ENCODE measurements at regions not wholly inside any gene's neighbourhood (a gene's known extent, or its start where the extent isn't known, plus 50 kb on each side); places are given as distances from the start of the nearest gene placed in this dataset.

GRCh38 chr2:146913476-146913875 is 931.4 kb upstream of the ACVR2A start:
- H3K36me3 Mint-ChIP-seq: no peaks in the 10 kb centered on the region
- peaks cover 0 to 3% (median 1%) of the 10 kb centered on the region in 6 donors for H3K9me3 Mint-ChIP-seq
- H3K4me1 Mint-ChIP-seq: no peaks in the 10 kb centered on the region
- no peak overlapping the region for H3K27ac Mint-ChIP-seq
- no peaks in the 10 kb centered on the region for H3K27me3 Mint-ChIP-seq (ENCODE audit: low read depth in 3 of 3)
- H3K4me3 Mint-ChIP-seq: no peak overlapping the region
- no peak for DNase-seq

GRCh38 chr2:146912536-146912935 is 932.3 kb upstream of the ACVR2A start:
- H3K4me3 Mint-ChIP-seq: no peak overlapping the region
- H3K9me3 Mint-ChIP-seq: peaks cover 0 to 3% (median 2%) of the 10 kb centered on the region in 6 donors
- H3K27me3 Mint-ChIP-seq (ENCODE audit: low read depth in 3 of 3): no peaks in the 10 kb centered on the region
- no peak for DNase-seq
- no peak overlapping the region for H3K27ac Mint-ChIP-seq
- H3K36me3 Mint-ChIP-seq: no peaks in the 10 kb centered on the region
- no peaks in the 10 kb centered on the region for H3K4me1 Mint-ChIP-seq

- no peaks in the 10 kb centered on the region for H3K4me1 Mint-ChIP-seq
- H3K4me3 Mint-ChIP-seq: no peak overlapping the region
- H3K9me3 Mint-ChIP-seq: peaks cover 0 to 6% (median 2%) of the 10 kb centered on the region in 6 donors
- H3K27ac Mint-ChIP-seq: no peak overlapping the region
- no peaks in the 10 kb centered on the region for H3K27me3 Mint-ChIP-seq (ENCODE audit: low read depth in 3 of 3)
- H3K36me3 Mint-ChIP-seq: no peaks in the 10 kb centered on the region
- DNase-seq: no peak
Measured at GRCh38 chr2:146908776-146909175, 936.1 kb upstream of the ACVR2A start.

- Mint-ChIP-seq H3K27me3 (ENCODE audit: low read depth in 3 of 3) (peaks cover 0 to 1% (median 0%) of the 10 kb centered on the region in 3 donors), H3K27ac (no peak overlapping the region), H3K36me3 (no peaks in the 10 kb centered on the region), H3K4me3 (no peak overlapping the region), H3K9me3 (peaks cover under 1 to 11% (median 3%) of the 10 kb centered on the region in 6 donors), H3K4me1 (no peaks in the 10 kb centered on the region)
- DNase-seq: no peak
Measured at GRCh38 chr2:146898083-146898482, 946.7 kb upstream of the ACVR2A start.

GRCh38 chr2:146894514-146894913 is 950.3 kb upstream of the ACVR2A start:
- no peak for DNase-seq
- Mint-ChIP-seq H3K36me3 (no peaks in the 10 kb centered on the region), H3K4me3 (no peak overlapping the region), H3K9me3 (peaks cover 3 to 31% (median 7%) of the 10 kb centered on the region in 6 donors), H3K27ac (no peak overlapping the region), H3K27me3 (ENCODE audit: low read depth in 3 of 3) (no peaks in the 10 kb centered on the region), H3K4me1 (no peaks in the 10 kb centered on the region)

GRCh38 chr2:146893500-146894041 is 951.3 kb upstream of the ACVR2A start:
- no peaks in the 10 kb centered on the region for H3K36me3 Mint-ChIP-seq
- no peak overlapping the region for H3K27ac Mint-ChIP-seq
- H3K4me1 Mint-ChIP-seq: no peaks in the 10 kb centered on the region
- no peak overlapping the region for H3K4me3 Mint-ChIP-seq
- peaks cover 0 to 33% (median 7%) of the 10 kb centered on the region in 6 donors for H3K9me3 Mint-ChIP-seq
- no peaks in the 10 kb centered on the region for H3K27me3 Mint-ChIP-seq (ENCODE audit: low read depth in 3 of 3)
- no peak for DNase-seq

- Mint-ChIP-seq H3K36me3 (no peaks in the 10 kb centered on the region), H3K4me3 (no peak overlapping the region), H3K27me3 (ENCODE audit: low read depth in 3 of 3) (no peaks in the 10 kb centered on the region), H3K9me3 (peaks cover 0 to 26% (median 8%) of the 10 kb centered on the region in 6 donors), H3K4me1 (no peaks in the 10 kb centered on the region), H3K27ac (no peak overlapping the region)
- DNase-seq: no peak
Measured at GRCh38 chr2:146890491-146890890, 954.3 kb upstream of the ACVR2A start.

- Mint-ChIP-seq H3K9me3 (peaks cover 0 to 12% (median 9%) of the 10 kb centered on the region in 6 donors), H3K36me3 (no peaks in the 10 kb centered on the region), H3K4me1 (no peaks in the 10 kb centered on the region), H3K4me3 (no peak overlapping the region), H3K27ac (no peak overlapping the region), H3K27me3 (ENCODE audit: low read depth in 3 of 3) (no peaks in the 10 kb centered on the region)
- DNase-seq: no peak
Measured at GRCh38 chr2:146879882-146880281, 964.9 kb upstream of the ACVR2A start.

- DNase-seq: no peak
- no peaks in the 10 kb centered on the region for H3K36me3 Mint-ChIP-seq
- H3K27me3 Mint-ChIP-seq (ENCODE audit: low read depth in 3 of 3): no peaks in the 10 kb centered on the region
- no peak overlapping the region for H3K27ac Mint-ChIP-seq
- peaks cover 0 to 5% (median 2%) of the 10 kb centered on the region in 6 donors for H3K9me3 Mint-ChIP-seq
- no peak overlapping the region for H3K4me3 Mint-ChIP-seq
- H3K4me1 Mint-ChIP-seq: no peaks in the 10 kb centered on the region
Measured at GRCh38 chr2:146874260-146874658, 970.6 kb upstream of the ACVR2A start.

- Mint-ChIP-seq H3K9me3 (peaks cover 0 to 5% (median under 1%) of the 10 kb centered on the region in 6 donors), H3K27me3 (ENCODE audit: low read depth in 3 of 3) (no peaks in the 10 kb centered on the region), H3K4me3 (no peak overlapping the region), H3K4me1 (no peaks in the 10 kb centered on the region), H3K36me3 (no peaks in the 10 kb centered on the region), H3K27ac (no peak overlapping the region)
- DNase-seq: no peak
Measured at GRCh38 chr2:146873646-146874259, 971.1 kb upstream of the ACVR2A start.

- peaks cover 0 to 5% (median 2%) of the 10 kb centered on the region in 6 donors for H3K9me3 Mint-ChIP-seq
- no peaks in the 10 kb centered on the region for H3K36me3 Mint-ChIP-seq
- H3K4me1 Mint-ChIP-seq: no peaks in the 10 kb centered on the region
- H3K27ac Mint-ChIP-seq: no peak overlapping the region
- DNase-seq: no peak
- H3K4me3 Mint-ChIP-seq: no peak overlapping the region
- no peaks in the 10 kb centered on the region for H3K27me3 Mint-ChIP-seq (ENCODE audit: low read depth in 3 of 3)
Measured at GRCh38 chr2:146873056-146873455, 971.8 kb upstream of the ACVR2A start.

- Mint-ChIP-seq H3K27ac (no peak overlapping the region), H3K9me3 (peaks cover 0 to 10% (median 3%) of the 10 kb centered on the region in 6 donors), H3K4me1 (no peaks in the 10 kb centered on the region), H3K4me3 (no peak overlapping the region), H3K27me3 (ENCODE audit: low read depth in 3 of 3) (no peaks in the 10 kb centered on the region), H3K36me3 (no peaks in the 10 kb centered on the region)
- DNase-seq: no peak
Measured at GRCh38 chr2:146870691-146871090, 974.1 kb upstream of the ACVR2A start.

GRCh38 chr2:146869328-146869727 is 975.5 kb upstream of the ACVR2A start:
- no peak overlapping the region for H3K27ac Mint-ChIP-seq
- no peaks in the 10 kb centered on the region for H3K4me1 Mint-ChIP-seq
- H3K36me3 Mint-ChIP-seq: peaks cover 0 to 4% (median 0%) of the 10 kb centered on the region in 3 donors
- H3K4me3 Mint-ChIP-seq: no peak overlapping the region
- DNase-seq: no peak
- no peaks in the 10 kb centered on the region for H3K27me3 Mint-ChIP-seq (ENCODE audit: low read depth in 3 of 3)
- H3K9me3 Mint-ChIP-seq: peaks cover 0 to 16% (median 8%) of the 10 kb centered on the region in 6 donors

GRCh38 chr2:146868051-146868450 is 976.8 kb upstream of the ACVR2A start:
- no peaks in the 10 kb centered on the region for H3K4me1 Mint-ChIP-seq
- H3K27me3 Mint-ChIP-seq (ENCODE audit: low read depth in 3 of 3): no peaks in the 10 kb centered on the region
- H3K36me3 Mint-ChIP-seq: peaks cover 0 to 4% (median 0%) of the 10 kb centered on the region in 3 donors
- H3K27ac Mint-ChIP-seq: no peak overlapping the region
- H3K4me3 Mint-ChIP-seq: no peak overlapping the region
- DNase-seq: no peak
- peaks cover 0 to 16% (median 8%) of the 10 kb centered on the region in 6 donors for H3K9me3 Mint-ChIP-seq

- Mint-ChIP-seq H3K4me3 (no peak overlapping the region), H3K9me3 (peaks cover 0 to 16% (median 8%) of the 10 kb centered on the region in 6 donors), H3K36me3 (peaks cover 0 to 4% (median 0%) of the 10 kb centered on the region in 3 donors), H3K27me3 (ENCODE audit: low read depth in 3 of 3) (no peaks in the 10 kb centered on the region), H3K27ac (no peak overlapping the region), H3K4me1 (no peaks in the 10 kb centered on the region)
- DNase-seq: no peak
Measured at GRCh38 chr2:146867477-146867986, 977.3 kb upstream of the ACVR2A start.
